ENCODE measurements at regions not wholly inside any gene's neighbourhood (a gene's known extent, or its start where the extent isn't known, plus 50 kb on each side); places are given as distances from the start of the nearest gene placed in this dataset.

DNA sequence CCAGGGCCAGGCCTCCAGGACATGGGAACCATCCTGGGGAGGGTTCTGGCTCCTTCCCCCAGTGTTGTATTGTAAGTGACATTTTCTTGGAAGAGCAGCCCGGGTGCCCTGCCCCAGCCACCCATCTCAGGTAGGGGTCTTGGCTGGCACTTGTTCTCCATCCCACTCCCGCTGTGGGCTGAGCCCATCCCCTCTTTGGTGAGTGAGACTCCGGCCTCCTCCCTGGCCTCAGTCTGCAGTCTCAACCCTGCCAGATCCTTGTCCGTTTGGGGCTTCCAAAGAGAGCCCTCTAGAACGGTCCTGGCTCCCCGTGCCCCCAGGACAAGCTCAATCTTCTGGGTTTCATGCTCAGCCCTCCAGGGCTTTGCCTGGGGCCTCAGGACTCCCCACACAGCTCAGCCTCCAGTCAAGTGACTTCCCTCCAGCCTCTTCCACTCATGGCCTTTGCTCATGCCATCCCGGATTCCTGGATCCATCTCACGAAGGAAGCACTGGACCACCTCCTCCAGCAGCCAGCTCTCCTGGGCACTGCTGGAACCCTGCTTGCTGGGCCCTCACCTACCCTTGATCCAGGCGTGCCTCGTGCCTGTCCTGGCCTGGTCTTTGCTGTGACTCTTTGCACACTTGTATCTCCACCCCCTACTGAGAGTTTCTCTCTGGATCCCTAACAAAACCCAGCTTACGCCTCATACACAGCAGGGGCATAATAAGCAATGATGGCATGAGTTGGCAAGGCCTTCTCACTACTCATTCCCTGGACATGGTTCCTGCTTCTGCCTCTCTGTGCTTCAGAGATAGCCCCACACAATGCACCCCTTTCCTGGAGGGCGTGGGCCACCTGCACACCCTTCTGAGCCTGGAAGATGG is 297.4 kb upstream of the RTL1 start:
- DNase-seq (ENCODE audit: extremely low read depth, low read depth), result no peak

DNA sequence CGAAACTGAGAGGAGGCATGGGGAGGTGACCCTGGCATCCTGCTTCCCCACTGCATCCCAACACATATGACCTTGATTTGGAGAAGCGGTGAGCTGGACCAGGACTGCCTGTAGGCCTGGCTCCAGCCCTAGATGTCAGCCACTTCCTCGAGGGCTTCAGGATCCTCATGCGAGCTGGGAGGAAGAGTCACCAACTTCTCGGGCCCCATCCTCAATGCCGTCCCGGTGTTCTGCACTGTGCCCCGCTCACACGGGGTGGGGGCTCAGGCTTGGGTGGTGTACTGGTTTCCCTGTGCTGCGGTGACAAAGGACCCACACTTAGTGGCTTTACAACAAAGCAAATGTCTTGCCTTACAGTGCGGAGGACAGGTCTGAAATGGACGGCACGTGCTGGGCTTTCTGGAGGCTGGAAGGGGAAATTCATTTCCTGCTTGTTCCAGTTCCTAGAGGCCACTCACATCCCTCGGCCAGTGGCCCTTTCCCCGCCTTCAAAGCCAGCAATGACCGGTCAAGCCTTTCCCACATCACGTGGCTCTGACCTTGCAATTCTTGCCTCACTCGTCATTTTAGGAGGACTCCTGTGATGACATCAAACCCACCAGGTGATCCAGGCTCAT is 298.1 kb upstream of the RTL1 start:
- TF ChIP-seq, protein P1, sequence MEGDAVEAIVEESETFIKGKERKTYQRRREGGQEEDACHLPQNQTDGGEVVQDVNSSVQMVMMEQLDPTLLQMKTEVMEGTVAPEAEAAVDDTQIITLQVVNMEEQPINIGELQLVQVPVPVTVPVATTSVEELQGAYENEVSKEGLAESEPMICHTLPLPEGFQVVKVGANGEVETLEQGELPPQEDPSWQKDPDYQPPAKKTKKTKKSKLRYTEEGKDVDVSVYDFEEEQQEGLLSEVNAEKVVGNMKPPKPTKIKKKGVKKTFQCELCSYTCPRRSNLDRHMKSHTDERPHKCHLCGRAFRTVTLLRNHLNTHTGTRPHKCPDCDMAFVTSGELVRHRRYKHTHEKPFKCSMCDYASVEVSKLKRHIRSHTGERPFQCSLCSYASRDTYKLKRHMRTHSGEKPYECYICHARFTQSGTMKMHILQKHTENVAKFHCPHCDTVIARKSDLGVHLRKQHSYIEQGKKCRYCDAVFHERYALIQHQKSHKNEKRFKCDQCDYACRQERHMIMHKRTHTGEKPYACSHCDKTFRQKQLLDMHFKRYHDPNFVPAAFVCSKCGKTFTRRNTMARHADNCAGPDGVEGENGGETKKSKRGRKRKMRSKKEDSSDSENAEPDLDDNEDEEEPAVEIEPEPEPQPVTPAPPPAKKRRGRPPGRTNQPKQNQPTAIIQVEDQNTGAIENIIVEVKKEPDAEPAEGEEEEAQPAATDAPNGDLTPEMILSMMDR (IDR thresholded peaks at IDR 0.05; ENCODE audit: low read depth, low read length), result no peak
- DNase-seq (ENCODE audit: extremely low read depth, low read depth), result no peak

More for the DNA sequence above, 297.4 kb upstream of the RTL1 start:
- TF ChIP-seq, protein P1 (IDR thresholded peaks at IDR 0.05; ENCODE audit: low read depth, low read length), result no peak

DNA sequence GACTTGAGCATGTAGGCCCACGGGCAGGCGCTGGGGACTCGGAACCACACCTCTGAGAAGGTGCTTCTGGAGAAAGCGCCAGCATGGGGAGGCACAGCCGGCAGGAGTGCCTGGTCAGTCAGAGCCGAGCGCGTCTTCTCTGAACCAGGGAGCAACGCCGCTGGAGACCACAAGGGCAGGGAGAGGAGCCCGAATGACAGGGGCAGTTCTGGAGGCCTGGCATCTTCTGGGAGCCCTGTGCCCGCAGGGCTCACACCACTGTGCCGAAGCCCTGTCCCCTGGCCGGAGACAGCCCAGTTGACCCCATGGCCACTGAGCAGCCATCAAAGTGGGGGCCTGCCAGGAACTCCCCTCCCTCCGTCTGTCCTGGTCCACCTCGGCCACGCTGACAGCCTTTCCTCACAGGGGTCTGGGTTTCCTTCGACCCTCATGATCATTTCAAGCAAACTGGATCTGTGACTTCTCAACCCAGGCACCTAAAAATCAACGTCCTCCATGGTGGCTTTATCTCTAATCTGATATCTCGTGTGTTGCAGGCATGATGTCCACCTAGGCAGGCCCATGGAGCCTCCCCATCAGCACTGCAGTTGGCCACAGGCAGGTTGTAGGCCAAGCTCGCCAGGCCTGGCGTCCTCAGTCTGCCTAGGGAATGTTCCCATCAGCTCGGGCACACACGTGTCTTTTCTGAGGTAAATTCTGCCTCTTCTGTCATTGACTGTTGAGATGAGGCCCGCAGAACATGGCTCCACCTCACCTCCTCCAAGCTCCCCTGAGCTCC is 299.3 kb upstream of the RTL1 start:
- TF ChIP-seq, protein P1 (IDR thresholded peaks at IDR 0.05; ENCODE audit: low read depth, low read length), result no peak
- DNase-seq (ENCODE audit: extremely low read depth, low read depth), result no peak

DNA sequence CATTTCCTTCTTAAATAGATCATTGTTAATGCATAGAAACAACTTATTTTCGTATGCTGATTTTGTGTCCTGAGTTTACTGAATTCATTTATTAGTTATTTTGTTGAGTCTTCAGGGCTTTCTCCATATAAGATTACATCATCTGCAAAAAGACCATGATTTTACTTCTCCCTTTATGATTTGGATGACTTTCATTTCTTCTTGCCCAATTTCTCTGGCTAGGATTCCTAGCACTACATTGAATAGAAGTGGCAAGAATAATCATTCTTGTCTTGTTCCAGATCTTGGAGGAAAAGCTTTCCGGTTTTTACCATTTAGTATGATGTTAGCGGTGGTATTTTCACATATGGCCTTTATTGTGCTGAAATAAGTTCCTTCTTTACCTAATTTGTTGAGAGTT is 303.0 kb upstream of the RTL1 start:
- TF ChIP-seq, protein P1 (IDR thresholded peaks at IDR 0.05; ENCODE audit: low read depth, low read length), result no peak
- no peak for DNase-seq (ENCODE audit: extremely low read depth, low read depth)

DNA sequence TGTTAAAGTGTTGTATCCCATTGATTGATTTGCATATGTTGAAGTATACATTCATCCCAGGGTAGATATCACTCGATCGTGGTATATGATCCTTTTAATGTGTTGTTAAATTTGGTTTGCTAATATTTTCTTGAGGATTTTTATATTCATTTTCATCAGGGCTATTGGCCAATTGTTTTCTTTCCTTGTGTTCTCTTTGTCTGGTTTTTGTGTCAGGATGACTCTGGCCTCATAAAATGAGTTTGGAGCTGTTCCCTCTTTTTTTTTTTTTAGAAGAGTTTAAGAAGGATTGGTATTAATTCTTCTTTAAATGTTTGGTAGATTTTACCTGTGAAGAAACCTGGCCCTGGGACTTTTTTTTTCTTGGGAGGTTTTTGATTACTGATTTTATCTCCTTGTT is 303.5 kb upstream of the RTL1 start:
- no peak for DNase-seq (ENCODE audit: extremely low read depth, low read depth)
- TF ChIP-seq, protein P1 (IDR thresholded peaks at IDR 0.05; ENCODE audit: low read depth, low read length), result no peak

DNA sequence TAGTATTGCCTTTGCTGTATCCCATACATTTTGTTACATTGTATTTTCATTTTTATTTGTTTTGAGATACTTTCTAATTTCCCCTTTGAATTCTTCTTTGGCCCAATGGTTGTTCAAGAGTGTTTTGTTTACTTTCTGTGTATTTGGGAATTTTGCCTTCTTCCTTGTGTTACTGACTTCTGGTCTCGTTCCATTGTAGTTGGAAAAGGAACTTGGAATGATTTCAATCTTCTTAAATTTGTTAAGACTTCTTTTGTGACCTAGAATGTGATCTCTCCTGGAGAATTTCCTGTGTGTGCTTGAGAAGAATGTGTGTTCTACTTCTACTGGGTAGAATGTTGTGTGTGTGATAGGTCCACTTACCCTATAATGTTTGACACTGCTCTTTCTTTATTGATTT is 304.4 kb upstream of the RTL1 start:
- no peak for DNase-seq (ENCODE audit: extremely low read depth, low read depth)
- TF ChIP-seq, protein P1 (IDR thresholded peaks at IDR 0.05; ENCODE audit: low read depth, low read length), result no peak

Measured in AG09319 (cell line).